Type B pancreatic cell (in vitro differentiated cells): ENCODE measurements at regions not wholly inside any gene's neighbourhood (a gene's known extent, or its start where the extent isn't known, plus 50 kb on each side); places are given as distances from the start of the nearest gene placed in this dataset.

Experiments used
- DNase-seq: peaks from one replicate; pipeline ENCODE4 v3.0.0; 2021; ENCODE audit warnings: mixed read lengths; ENCODE audit not compliant: unreplicated experiment; ENCODE audit errors: extremely low spot score
- H3K27ac Mint-ChIP-seq: 2 replicates; pipeline ENCODE4 v1.8.0; 2021; ENCODE audit warnings: mild to moderate bottlenecking, mixed read lengths
- H3K27me3 Mint-ChIP-seq: 2 replicates; pipeline ENCODE4 v1.8.0; 2021; ENCODE audit warnings: mixed read lengths
- H3K36me3 Mint-ChIP-seq: 2 replicates; pipeline ENCODE4 v1.8.0; 2021; ENCODE audit warnings: mixed read lengths
- H3K4me1 Mint-ChIP-seq: one replicate; pipeline ENCODE4 v1.8.0; 2021; ENCODE audit warnings: mixed read lengths; ENCODE audit not compliant: unreplicated experiment
- H3K4me3 Mint-ChIP-seq: 2 replicates; pipeline ENCODE4 v1.8.0; 2021; ENCODE audit warnings: mild to moderate bottlenecking, mixed read lengths
- H3K9me3 Mint-ChIP-seq: 2 replicates; pipeline ENCODE4 v1.8.0; 2021; ENCODE audit warnings: mixed read lengths
- TF ChIP-seq, protein P1 (sequence below): fragments of 200-600 bp; sonication (generic); conservative IDR thresholded peaks from 2 replicates; pipeline ENCODE4 v1.5.0; 2021; ENCODE audit warnings: antibody characterized with exemption, mild to moderate bottlenecking

DNA sequence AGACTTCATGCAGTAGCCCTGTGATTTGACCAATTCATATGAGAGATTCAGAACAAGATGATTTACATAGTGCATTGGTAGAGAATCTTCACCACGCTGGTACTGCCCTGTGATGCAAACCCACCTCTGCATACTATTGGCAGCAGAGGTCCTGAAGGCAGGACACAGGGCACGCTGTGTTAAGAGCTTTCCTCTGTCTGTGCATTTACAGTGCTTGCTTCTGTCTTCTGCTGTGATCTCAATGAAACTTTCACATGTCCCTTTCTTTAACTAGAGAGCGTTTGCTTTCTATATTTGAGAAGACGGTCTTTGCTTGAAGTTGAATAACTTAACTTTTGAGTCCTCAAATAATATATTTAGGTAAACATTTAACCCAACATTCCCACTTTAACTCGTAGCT, 219.0 kb upstream of the SPRY2 start:
- H3K4me1 Mint-ChIP-seq = peaks cover 11% of the 10 kb centered on the region
- TF ChIP-seq, protein P1, sequence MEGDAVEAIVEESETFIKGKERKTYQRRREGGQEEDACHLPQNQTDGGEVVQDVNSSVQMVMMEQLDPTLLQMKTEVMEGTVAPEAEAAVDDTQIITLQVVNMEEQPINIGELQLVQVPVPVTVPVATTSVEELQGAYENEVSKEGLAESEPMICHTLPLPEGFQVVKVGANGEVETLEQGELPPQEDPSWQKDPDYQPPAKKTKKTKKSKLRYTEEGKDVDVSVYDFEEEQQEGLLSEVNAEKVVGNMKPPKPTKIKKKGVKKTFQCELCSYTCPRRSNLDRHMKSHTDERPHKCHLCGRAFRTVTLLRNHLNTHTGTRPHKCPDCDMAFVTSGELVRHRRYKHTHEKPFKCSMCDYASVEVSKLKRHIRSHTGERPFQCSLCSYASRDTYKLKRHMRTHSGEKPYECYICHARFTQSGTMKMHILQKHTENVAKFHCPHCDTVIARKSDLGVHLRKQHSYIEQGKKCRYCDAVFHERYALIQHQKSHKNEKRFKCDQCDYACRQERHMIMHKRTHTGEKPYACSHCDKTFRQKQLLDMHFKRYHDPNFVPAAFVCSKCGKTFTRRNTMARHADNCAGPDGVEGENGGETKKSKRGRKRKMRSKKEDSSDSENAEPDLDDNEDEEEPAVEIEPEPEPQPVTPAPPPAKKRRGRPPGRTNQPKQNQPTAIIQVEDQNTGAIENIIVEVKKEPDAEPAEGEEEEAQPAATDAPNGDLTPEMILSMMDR = no peak
- H3K27me3 Mint-ChIP-seq = no peaks in the 10 kb centered on the region
- DNase-seq = no peak
- no peak overlapping the region for H3K4me3 Mint-ChIP-seq
- H3K36me3 Mint-ChIP-seq = no peaks in the 10 kb centered on the region
- H3K9me3 Mint-ChIP-seq = peaks cover 4% of the 10 kb centered on the region
- H3K27ac Mint-ChIP-seq = no peak overlapping the region

- Mint-ChIP-seq H3K4me3 (no peak overlapping the region), H3K27ac (no peak overlapping the region), H3K9me3 (peaks cover 4% of the 10 kb centered on the region), H3K27me3 (no peaks in the 10 kb centered on the region), H3K4me1 (peaks cover 10% of the 10 kb centered on the region), H3K36me3 (no peaks in the 10 kb centered on the region)
- TF ChIP-seq, protein P1 = no peak
- DNase-seq = no peak
These were observed 217.1 kb upstream of the SPRY2 start for GRCh38 chr13:80558074-80558473.

DNA sequence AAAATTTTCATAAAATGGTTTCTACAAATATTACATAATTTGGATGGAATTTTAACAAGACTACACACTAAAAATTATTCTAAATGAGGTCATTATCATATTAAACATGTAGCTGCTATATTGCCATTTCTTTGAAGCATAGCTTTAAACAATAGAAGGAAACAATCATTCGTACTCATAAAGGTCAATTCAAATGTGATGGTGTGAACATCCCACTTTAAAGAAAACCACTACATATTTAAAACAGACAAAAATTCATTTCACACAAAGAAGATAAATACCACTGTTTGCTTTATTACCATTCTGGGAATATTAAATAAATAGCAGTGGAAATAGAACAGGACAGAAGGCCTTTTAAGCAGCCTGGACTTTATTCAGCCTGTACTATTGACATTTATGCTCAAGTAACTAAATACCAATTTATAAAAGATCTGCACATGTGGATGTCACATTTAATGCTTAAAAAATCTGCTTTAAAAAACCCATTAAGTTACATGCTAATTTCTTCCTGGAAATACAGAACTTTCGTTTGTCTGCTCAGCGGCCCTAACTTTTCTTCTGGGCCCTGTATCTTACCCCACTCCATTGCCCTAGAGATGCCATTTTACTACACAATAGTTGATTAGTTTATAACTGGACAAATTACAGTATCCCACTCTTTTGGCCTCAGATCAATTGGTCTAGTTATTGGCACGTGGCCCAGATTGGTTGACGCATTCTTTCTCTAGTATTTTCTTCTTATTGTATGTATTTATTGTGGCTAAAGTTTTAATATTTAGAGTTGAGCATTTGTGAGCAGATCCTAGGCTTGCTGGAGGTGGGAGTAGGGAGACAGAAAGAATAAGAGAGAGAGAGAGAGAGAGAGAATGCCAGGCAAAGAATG, 215.1 kb upstream of the SPRY2 start:
- H3K27ac Mint-ChIP-seq = no peak overlapping the region
- DNase-seq = no peak
- TF ChIP-seq, protein P1 = no peak
- peaks cover 16% of the 10 kb centered on the region for H3K4me1 Mint-ChIP-seq
- H3K4me3 Mint-ChIP-seq = no peak overlapping the region
- peaks cover 4% of the 10 kb centered on the region for H3K9me3 Mint-ChIP-seq
- peaks cover 3% of the 10 kb centered on the region for H3K27me3 Mint-ChIP-seq
- no peaks in the 10 kb centered on the region for H3K36me3 Mint-ChIP-seq

- no peak for DNase-seq
- H3K36me3 Mint-ChIP-seq = no peaks in the 10 kb centered on the region
- peaks cover 3% of the 10 kb centered on the region for H3K27me3 Mint-ChIP-seq
- peaks cover 29% of the 10 kb centered on the region for H3K4me1 Mint-ChIP-seq
- no peak overlapping the region for H3K4me3 Mint-ChIP-seq
- TF ChIP-seq, protein P1 = no peak
- H3K9me3 Mint-ChIP-seq = no peaks in the 10 kb centered on the region
- H3K27ac Mint-ChIP-seq = no peak overlapping the region
These were observed 212.0 kb upstream of the SPRY2 start for GRCh38 chr13:80552851-80553440.

- Mint-ChIP-seq H3K36me3 (no peaks in the 10 kb centered on the region), H3K4me3 (no peak overlapping the region), H3K27ac (no peak overlapping the region), H3K27me3 (peaks cover 3% of the 10 kb centered on the region), H3K9me3 (no peaks in the 10 kb centered on the region), H3K4me1 (peaks cover 32% of the 10 kb centered on the region)
- TF ChIP-seq, protein P1 = no peak
- DNase-seq = no peak
These were observed 210.9 kb upstream of the SPRY2 start for GRCh38 chr13:80551650-80552497.
